Tibial artery (tissue), 4 donors: ENCODE measurements at regions not wholly inside any gene's neighbourhood (a gene's known extent, or its start where the extent isn't known, plus 50 kb on each side); places are given as distances from the start of the nearest gene placed in this dataset.

Source experiments
- DNase-seq, 2 donors: peaks; one replicate each; pipeline ENCODE4 v3.0.0-alpha.2; 2019
- H3K27ac ChIP-seq, 2 donors: fragments of 200-600 bp; sonication (generic) in 1 of 2; 1 replicate in 1 of 2; 2 replicates in 1 of 2; pipeline ENCODE4 v1.5.1; 2018 to 2019; ENCODE audit warnings: mild to moderate bottlenecking in 1 of 2
- H3K27me3 ChIP-seq, 2 donors: fragments of 200-600 bp; sonication (generic) in 1 of 2; one replicate each; pipeline versions ENCODE4 v1.5.1 to v1.6.0; 2016 to 2019
- H3K36me3 ChIP-seq, 3 donors: fragments of 200-600 bp; sonication (generic) in 2 of 3; one replicate each; pipeline ENCODE4 v1.5.1; 2016 to 2019; ENCODE audit warnings: mild to moderate bottlenecking in 2 of 3
- H3K4me1 ChIP-seq, 4 donors: fragments of 200-600 bp; sonication (generic) in 2 of 4; 1 replicate in 3 of 4; 2 replicates in 1 of 4; pipeline ENCODE4 v1.5.1; 2016 to 2019
- H3K4me3 ChIP-seq, 2 donors: fragments of 200-600 bp; sonication (generic) in 1 of 2; 1 replicate in 1 of 2; 2 replicates in 1 of 2; pipeline ENCODE4 v1.5.1; 2018 to 2019; ENCODE audit warnings: mild to moderate bottlenecking in 2 of 2
- H3K9me3 ChIP-seq, 3 donors: fragments of 200-600 bp; sonication (generic) in 1 of 3; one replicate each; pipeline ENCODE4 v1.5.1; 2016 to 2019
- CTCF ChIP-seq, 2 experiments: fragments of 200-600 bp in 1 of 2; fragments of 450-650 bp in 1 of 2; IDR thresholded peaks; one replicate each; pipeline ENCODE4 v1.5.1; 2017 to 2019; ENCODE audit warnings: antibody characterized with exemption in 2 of 2, mild to moderate bottlenecking in 1 of 2, moderate library complexity in 1 of 2
- intact Hi-C: fragments of 100-400 bp; cut with DNase I; formaldehyde crosslinking; loops from one replicate; pipeline ENCODE4 v1.15.0; 2023; ENCODE audit warnings: low total_unique reads

DNA sequence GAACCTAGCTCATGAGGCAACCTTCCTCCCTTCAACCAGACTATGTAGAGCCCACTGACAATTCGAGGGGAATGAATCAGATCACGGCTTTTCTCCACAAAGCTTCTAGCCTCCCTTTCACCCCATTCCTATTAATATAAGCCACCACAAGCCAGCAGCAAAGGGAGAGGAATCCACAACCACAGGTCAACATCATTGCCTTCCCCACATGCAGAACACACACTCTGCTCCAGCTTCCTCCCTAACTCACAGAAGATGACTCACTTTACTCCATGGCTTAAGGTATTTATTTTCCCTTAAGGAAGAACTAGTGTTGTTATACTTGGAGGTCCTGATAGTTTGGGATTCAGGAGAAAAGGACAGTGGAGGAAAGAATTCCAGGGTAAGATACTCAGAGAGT, 272.2 kb downstream of the C1D start:
- Histone ChIP-seq H3K4me3 (no peak overlapping the region), H3K9me3 (no peaks in the 10 kb centered on the region), H3K27ac (no peak overlapping the region), H3K36me3 (no peaks in the 10 kb centered on the region), H3K4me1 (no peaks in the 10 kb centered on the region), H3K27me3 (no peaks in the 10 kb centered on the region)
- no peak for DNase-seq
- intact Hi-C loops = no loop called here
- no peak for TF ChIP-seq CTCF (IDR thresholded peaks at IDR 0.05)

- H3K36me3 ChIP-seq = no peaks in the 10 kb centered on the region
- H3K27me3 ChIP-seq = no peaks in the 10 kb centered on the region
- H3K9me3 ChIP-seq = no peaks in the 10 kb centered on the region
- H3K27ac ChIP-seq = no peak overlapping the region
- no peak overlapping the region for H3K4me3 ChIP-seq
- intact Hi-C loops = no loop called here
- no peak for DNase-seq
- peaks cover 0 to 6% (median 3%) of the 10 kb centered on the region in 4 donors for H3K4me1 ChIP-seq
- TF ChIP-seq CTCF (IDR thresholded peaks at IDR 0.05) = no peak
Measured at GRCh38 chr2:67792191-67792590, 270.6 kb downstream of the C1D start.

GRCh38 chr2:67792681-67793091, 270.1 kb downstream of the C1D start:
- H3K27ac ChIP-seq = no peak overlapping the region
- intact Hi-C loops = no loop called here
- no peaks in the 10 kb centered on the region for H3K36me3 ChIP-seq

DNA sequence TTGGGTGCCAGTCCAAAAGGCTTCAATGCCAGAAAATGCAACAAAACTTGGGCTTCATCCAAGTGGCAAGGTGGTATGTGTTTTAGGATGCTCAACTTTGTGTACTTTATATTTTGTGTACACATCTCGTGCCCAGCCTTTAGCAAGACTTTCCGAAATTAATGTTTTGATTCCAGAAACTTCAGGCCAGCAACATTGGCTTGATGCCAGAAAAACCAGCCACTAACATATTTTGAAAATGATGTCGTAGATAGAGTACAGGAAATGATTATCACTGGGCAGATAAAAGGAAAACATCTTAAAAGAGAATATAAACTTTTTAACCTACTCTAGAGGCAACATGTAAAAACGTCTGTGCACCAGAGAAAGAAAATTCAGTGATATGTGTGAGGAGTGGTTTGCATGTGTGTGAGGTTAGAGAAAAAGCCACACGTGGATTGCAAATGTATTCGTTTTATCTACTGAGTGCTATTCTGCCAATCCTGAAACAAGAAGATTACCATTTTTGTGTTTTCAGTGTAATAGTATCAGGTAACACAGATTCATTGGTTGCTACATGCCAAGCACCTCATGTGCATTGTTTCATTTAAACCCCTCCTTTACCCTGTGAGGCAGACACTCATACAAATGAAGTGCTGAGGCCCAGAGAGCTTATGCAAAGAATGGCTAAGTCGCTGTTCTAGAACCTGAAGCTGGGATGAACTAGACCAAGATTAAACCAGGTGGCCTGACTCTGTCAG, 264.8 kb downstream of the C1D start:
- Histone ChIP-seq H3K9me3 (no peaks in the 10 kb centered on the region), H3K4me1 (peaks cover 0 to 24% (median 20%) of the 10 kb centered on the region in 4 donors), H3K4me3 (no peak overlapping the region), H3K36me3 (no peaks in the 10 kb centered on the region), H3K27ac (peak overlapping the region; percentile 36 to 45), H3K27me3 (no peaks in the 10 kb centered on the region)
- no peak for TF ChIP-seq CTCF (IDR thresholded peaks at IDR 0.05)
- DNase-seq = no peak
- intact Hi-C loops = no loop called here

More at GRCh38 chr2:67792681-67793091, 270.1 kb downstream of the C1D start:
- H3K9me3 ChIP-seq = no peaks in the 10 kb centered on the region
- DNase-seq = no peak
- no peak for TF ChIP-seq CTCF (IDR thresholded peaks at IDR 0.05)
- H3K4me3 ChIP-seq = no peak overlapping the region
- peaks cover 0 to 11% (median 7%) of the 10 kb centered on the region in 4 donors for H3K4me1 ChIP-seq
- no peaks in the 10 kb centered on the region for H3K27me3 ChIP-seq

DNA sequence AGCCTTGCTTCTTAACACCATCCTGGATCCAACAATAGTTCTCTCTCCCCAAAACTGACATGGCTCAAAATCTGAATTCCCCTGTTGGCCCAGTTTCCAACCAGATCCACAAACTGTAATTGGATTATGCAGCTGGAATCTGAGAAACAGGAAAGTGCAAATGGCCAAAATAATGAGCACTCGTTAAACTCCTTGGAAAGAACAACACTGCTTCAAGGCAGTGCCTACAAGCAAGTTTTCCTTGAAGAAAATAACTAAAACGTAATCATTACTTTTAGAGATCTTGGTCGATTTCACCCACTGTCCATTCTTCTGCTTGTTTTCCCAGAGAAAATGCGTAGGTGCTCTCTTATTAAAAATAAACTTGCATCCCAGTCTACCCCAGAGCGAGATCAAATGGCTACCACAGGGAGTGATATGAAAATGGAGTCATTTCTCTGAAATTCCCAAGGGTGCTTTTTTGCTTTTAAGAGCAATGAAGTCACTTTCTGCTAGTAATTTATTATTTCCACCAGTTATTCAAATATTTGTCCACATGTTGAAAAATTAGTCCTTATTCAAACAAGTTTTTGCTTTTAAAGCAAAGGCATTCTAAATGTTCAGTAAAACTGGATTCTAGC, 264.2 kb downstream of the C1D start:
- no peak for TF ChIP-seq CTCF (IDR thresholded peaks at IDR 0.05)
- Histone ChIP-seq H3K36me3 (no peaks in the 10 kb centered on the region), H3K27ac (peak overlapping the region; percentile 36 to 45), H3K27me3 (no peaks in the 10 kb centered on the region), H3K4me3 (no peak overlapping the region), H3K4me1 (peaks cover 0 to 24% (median 20%) of the 10 kb centered on the region in 4 donors), H3K9me3 (no peaks in the 10 kb centered on the region)
- intact Hi-C loops = no loop called here
- no peak for DNase-seq
